ENCODE measurements at regions not wholly inside any gene's neighbourhood (a gene's known extent, or its start where the extent isn't known, plus 50 kb on each side); places are given as distances from the start of the nearest gene placed in this dataset.
"Not testable (repeated sequence)": the region's sequence is repeated elsewhere in the genome, so short reads cannot be mapped to it uniquely, and the experiment has no call there.

- no peak for DNase-seq (ENCODE audit: low read depth)
These were observed 577.4 kb upstream of the ANKRD30A start for GRCh38 chr10:36547965-36548364.

- DNase-seq (ENCODE audit: low read depth), result peak; percentile 28
These were observed 582.9 kb upstream of the ANKRD30A start for GRCh38 chr10:36542493-36542892.

GRCh38 chr10:36540611-36541010, 584.8 kb upstream of the ANKRD30A start:
- DNase-seq (ENCODE audit: low read depth), result no peak

- peak; percentile 83 for DNase-seq (ENCODE audit: low read depth)
These were observed 586.3 kb upstream of the ANKRD30A start for GRCh38 chr10:36538953-36539586.

GRCh38 chr10:36534471-36535002, 590.9 kb upstream of the ANKRD30A start:
- peak; percentile 88 for DNase-seq (ENCODE audit: low read depth)

GRCh38 chr10:36533861-36534260, 591.5 kb upstream of the ANKRD30A start:
- no peak for DNase-seq (ENCODE audit: low read depth)

- DNase-seq (ENCODE audit: low read depth), result no peak
These were observed 592.1 kb upstream of the ANKRD30A start for GRCh38 chr10:36533316-36533715.

GRCh38 chr10:36531621-36532020, 593.8 kb upstream of the ANKRD30A start:
- DNase-seq (ENCODE audit: low read depth), result peak; percentile 64

GRCh38 chr10:36526033-36526432, 599.4 kb upstream of the ANKRD30A start:
- DNase-seq (ENCODE audit: low read depth), result no peak

- DNase-seq (ENCODE audit: low read depth), result not testable (repeated sequence)
These were observed 601.3 kb upstream of the ANKRD30A start for GRCh38 chr10:36524126-36524525.

- DNase-seq (ENCODE audit: low read depth), result no peak
These were observed 605.5 kb upstream of the ANKRD30A start for GRCh38 chr10:36519909-36520308.

GRCh38 chr10:36516281-36516680, 609.1 kb upstream of the ANKRD30A start:
- DNase-seq (ENCODE audit: low read depth), result no peak

GRCh38 chr10:36515319-36515718, 610.1 kb upstream of the ANKRD30A start:
- peak; percentile 39 for DNase-seq (ENCODE audit: low read depth)

GRCh38 chr10:36507715-36508114, 617.7 kb upstream of the ANKRD30A start:
- DNase-seq (ENCODE audit: low read depth), result no peak

GRCh38 chr10:36506697-36507496, 618.5 kb upstream of the ANKRD30A start:
- DNase-seq (ENCODE audit: low read depth), result no peak

- no peak for DNase-seq (ENCODE audit: low read depth)
These were observed 619.1 kb upstream of the ANKRD30A start for GRCh38 chr10:36506261-36506660.

- no peak for DNase-seq (ENCODE audit: low read depth)
These were observed 620.6 kb upstream of the ANKRD30A start for GRCh38 chr10:36504758-36505157.

- no peak for DNase-seq (ENCODE audit: low read depth)
These were observed 625.1 kb upstream of the ANKRD30A start for GRCh38 chr10:36500266-36500665.

GRCh38 chr10:36499693-36500092, 625.7 kb upstream of the ANKRD30A start:
- DNase-seq (ENCODE audit: low read depth), result peak; percentile 29

- no peak for DNase-seq (ENCODE audit: low read depth)
These were observed 628.6 kb upstream of the ANKRD30A start for GRCh38 chr10:36496758-36497157.

GRCh38 chr10:36494371-36494770, 631.0 kb upstream of the ANKRD30A start:
- DNase-seq (ENCODE audit: low read depth), result peak; percentile 83

- DNase-seq (ENCODE audit: low read depth), result peak; percentile 67
These were observed 631.9 kb upstream of the ANKRD30A start for GRCh38 chr10:36493516-36493880.
